ENCODE measurements at regions not wholly inside any gene's neighbourhood (a gene's known extent, or its start where the extent isn't known, plus 50 kb on each side); places are given as distances from the start of the nearest gene placed in this dataset.

GRCh38 chr6:26302941-26303559, 61.9 kb upstream of the BTN3A2 start:
- DNase-seq (ENCODE audit: low spot score) (no peak), ATAC-seq (ENCODE audit: low FRiP score) (no peak)
- no peak for TF ChIP-seq CTCF (IDR thresholded peaks at IDR 0.05)

DNA sequence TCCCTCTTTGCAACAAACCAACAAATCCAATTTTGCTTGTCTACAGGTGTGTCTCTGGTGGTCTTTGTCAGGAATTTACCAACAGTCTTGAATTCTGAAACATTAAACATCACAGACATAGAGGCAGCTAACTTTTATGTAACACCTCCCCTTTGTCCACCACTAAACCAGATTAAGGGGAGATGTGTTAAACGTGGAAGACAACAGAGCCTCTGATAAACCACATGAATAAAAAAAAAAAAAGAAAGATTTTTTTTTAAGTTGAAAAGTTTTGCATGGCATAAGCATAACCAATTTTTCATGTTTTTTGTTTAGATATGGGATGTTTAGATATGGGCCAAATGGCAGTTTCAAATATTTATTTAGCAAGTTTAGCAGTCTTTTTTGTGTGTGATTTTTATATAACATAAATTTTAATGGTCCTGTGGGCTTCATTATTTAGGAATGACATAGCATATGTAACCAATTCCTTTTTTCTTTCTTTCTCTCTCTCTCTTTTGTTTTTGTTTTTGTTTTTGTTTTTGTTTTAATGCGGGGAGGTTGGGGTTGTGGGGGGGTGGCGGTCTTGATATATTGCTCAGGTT, 60.7 kb upstream of the BTN3A2 start:
- no peak for ATAC-seq (ENCODE audit: low FRiP score)
- no peak for TF ChIP-seq CTCF (IDR thresholded peaks at IDR 0.05)

GRCh38 chr6:26304797-26305640, 60.0 kb upstream of the BTN3A2 start:
- DNase-seq (ENCODE audit: low spot score) (no peak), ATAC-seq (ENCODE audit: low FRiP score) (peak; percentile 78)
- no peak for TF ChIP-seq CTCF (IDR thresholded peaks at IDR 0.05)

More for the DNA sequence above, 60.7 kb upstream of the BTN3A2 start:
- no peak for DNase-seq (ENCODE audit: low spot score)

DNA sequence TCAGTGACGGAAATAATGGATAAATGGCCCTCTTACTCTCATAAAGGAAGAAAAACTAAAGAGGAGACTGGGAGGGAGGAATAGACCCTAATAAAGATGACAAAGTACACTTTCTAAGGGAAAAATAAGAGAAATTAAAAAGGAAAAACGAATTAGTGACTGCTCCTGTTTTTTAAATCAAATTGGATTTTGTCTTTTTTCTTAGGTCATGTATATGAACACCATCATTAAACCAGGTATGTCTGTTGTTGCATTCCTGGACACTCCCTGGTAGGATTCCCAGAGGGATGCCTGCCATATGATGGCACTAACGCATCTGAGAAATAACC, 59.4 kb upstream of the BTN3A2 start:
- no peak for ATAC-seq (ENCODE audit: low FRiP score)

DNA sequence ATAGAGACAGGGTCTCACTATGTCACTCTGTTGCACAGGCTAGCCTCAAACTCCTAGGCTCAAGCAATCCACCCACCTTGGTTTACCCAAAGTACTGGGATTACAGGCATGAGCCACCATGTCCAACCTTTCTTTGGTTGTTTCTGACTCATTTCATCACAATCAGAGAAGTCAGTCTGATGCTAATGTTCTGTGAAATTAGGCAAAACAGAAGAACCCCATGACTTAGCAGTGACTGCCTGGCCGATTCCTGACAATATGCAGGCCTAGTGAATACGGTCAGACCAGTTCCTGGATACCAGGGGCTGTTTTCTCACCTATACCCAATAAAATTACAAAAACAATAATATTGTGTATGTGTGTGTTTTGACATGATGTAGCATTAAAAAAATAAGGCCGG, 58.8 kb upstream of the BTN3A2 start:
- no peak for DNase-seq (ENCODE audit: low spot score)
- no peak for TF ChIP-seq CTCF (IDR thresholded peaks at IDR 0.05)
- ATAC-seq (ENCODE audit: low FRiP score): no peak

More for the DNA sequence above, 59.4 kb upstream of the BTN3A2 start:
- no peak for TF ChIP-seq CTCF (IDR thresholded peaks at IDR 0.05)
- no peak for DNase-seq (ENCODE audit: low spot score)

- no peak for DNase-seq (ENCODE audit: low spot score)
- no peak for TF ChIP-seq CTCF (IDR thresholded peaks at IDR 0.05)
- ATAC-seq (ENCODE audit: low FRiP score): no peak
Observed at GRCh38 chr6:26307850-26308249, 57.1 kb upstream of the BTN3A2 start.

Measured in omental fat pad (tissue), 3 donors.